Heart left ventricle (tissue), 16 donors: ENCODE measurements at regions not wholly inside any gene's neighbourhood (a gene's known extent, or its start where the extent isn't known, plus 50 kb on each side); places are given as distances from the start of the nearest gene placed in this dataset.

Experiments
- ATAC-seq, 4 donors: fragments of 200-7000 bp; cut with Tn5 transposase; one replicate each; pipeline ENCODE4 v1.9.1; 2020 to 2022; ENCODE audit warnings: moderate library complexity in 4 of 4, mild to moderate bottlenecking in 3 of 4, moderate number of reproducible peaks in 1 of 4
- DNase-seq, 5 donors: peaks; one replicate each; pipeline ENCODE4 v3.0.0-alpha.2; 2020
- H3K27ac ChIP-seq, 12 donors: fragments of 200-600 bp; sonication (generic) in 4 of 12; one replicate each; pipeline versions ENCODE4 v1.5.0 to v1.8.0; 2016 to 2022; ENCODE audit warnings: mild to moderate bottlenecking in 2 of 12
- H3K27me3 ChIP-seq, 9 donors: fragments of 200-600 bp; sonication (generic) in 2 of 9; one replicate each; pipeline versions ENCODE4 v1.5.1 to v1.8.0; 2016 to 2022; ENCODE audit warnings: mild to moderate bottlenecking in 3 of 9
- H3K36me3 ChIP-seq, 9 donors: fragments of 200-600 bp; sonication (generic) in 2 of 9; one replicate each; pipeline versions ENCODE4 v1.5.0 to v1.8.0; 2018 to 2022; ENCODE audit warnings: mild to moderate bottlenecking in 2 of 9
- H3K4me1 ChIP-seq, 12 donors: fragments of 200-600 bp; sonication (generic) in 4 of 12; one replicate each; pipeline versions ENCODE4 v1.5.0 to v1.8.0; 2016 to 2022; ENCODE audit warnings: mild to moderate bottlenecking in 3 of 12
- H3K4me3 ChIP-seq, 12 donors: fragments of 200-600 bp; sonication (generic) in 4 of 12; one replicate each; pipeline versions ENCODE4 v1.5.0 to v1.8.0; 2017 to 2022; ENCODE audit warnings: mild to moderate bottlenecking in 9 of 12, moderate library complexity in 4 of 12
- H3K9me3 ChIP-seq, 12 donors: fragments of 200-600 bp; sonication (generic) in 4 of 12; one replicate each; pipeline versions ENCODE4 v1.5.0 to v1.8.0; 2016 to 2022; ENCODE audit warnings: mild to moderate bottlenecking in 1 of 12
- CTCF ChIP-seq, 12 donors: fragments of 200-600 bp; sonication (generic) in 4 of 12; IDR thresholded peaks; one replicate each; pipeline versions ENCODE4 v1.5.0 to v1.8.0; 2018 to 2022; ENCODE audit warnings: antibody characterized with exemption in 12 of 12, mild to moderate bottlenecking in 5 of 12
- POLR2A ChIP-seq, 2 donors: fragments of 450-650 bp; IDR thresholded peaks; one replicate each; pipeline ENCODE4 v1.6.1; 2017; ENCODE audit warnings: antibody characterized with exemption in 2 of 2, mild to moderate bottlenecking in 2 of 2, moderate library complexity in 2 of 2
- WGBS, 4 donors: extraction: QIAGEN DNeasy Blood & Tissue Kit in 2 of 4; methylation state at CpG; one replicate each; pipeline versions ENCODE4 v1.1.5 to v1.1.7; 2013 to 2018; 5-methylcytosine and 5-hydroxymethylcytosine counted together
- intact Hi-C, 10 donors: fragments of 100-400 bp; cut with DNase I; formaldehyde crosslinking; loops; one replicate each; pipeline versions ENCODE4 v1.11.1 to v1.14.2; 2022
- donor health status: ischemic (EF 13 %, LVEDD 7.1; RV severe dilation, severe dysfunction).
- donor health status: healthy with polysubstance abuse.
- donor health status: DM: no; HTN: yes; CAD: no.
- donor health status: DM: no; HTN: no; CAD: no.
- donor health status: ischemic (EF 25% LVEDD 6.9; RV normal size, moderate dysfunction).
- donor health status: ischemic (EF 25% LVEDD 5.7; RV mildly dilated, moderate dysfunction).
- donor health status: healthy.
- donor health status: DM: yes; HTN: yes; CAD: no.
- donor health status: ischemic (EF 35%, LVEDD 5.7; RV mildly dilated, moderate dysfunction).
- donor health status: nonischemic (EF 11% LVEDD 7.7; RV severe dilation, severe dysfunction).
- donor health status: DM: yes; HTN: yes; CAD: no.
- donor health status: PGD.
- donor health status: ischemic (EF 29% LVEDD 5.4; RV normal size, mild dysfunction).
- donor health status: nonischemic (EF 23%, LVEDD 6.1; RV moderate dilation, normal function).

GRCh38 chr16:13633391-13633861 lies 286.5 kb upstream of the ERCC4 start:
- Histone ChIP-seq H3K9me3 (peaks cover 0 to 4% (median 0%) of the 10 kb centered on the region in 12 donors), H3K36me3 (no peaks in the 10 kb centered on the region), H3K27me3 (peaks cover 0 to 4% (median 0%) of the 10 kb centered on the region in 9 donors), H3K4me1 (no peaks in the 10 kb centered on the region), H3K4me3 (no peak overlapping the region), H3K27ac (no peak overlapping the region)
- 56 to 66% (median 61%) methylated on average over 5 of the region's 5 CpGs for WGBS, 4 donors
- TF ChIP-seq POLR2A (IDR thresholded peaks at IDR 0.05) = no peak
- TF ChIP-seq CTCF (IDR thresholded peaks at IDR 0.05) = no peak
- no peak for ATAC-seq
- intact Hi-C loops = no loop called here
- no peak for DNase-seq

DNA sequence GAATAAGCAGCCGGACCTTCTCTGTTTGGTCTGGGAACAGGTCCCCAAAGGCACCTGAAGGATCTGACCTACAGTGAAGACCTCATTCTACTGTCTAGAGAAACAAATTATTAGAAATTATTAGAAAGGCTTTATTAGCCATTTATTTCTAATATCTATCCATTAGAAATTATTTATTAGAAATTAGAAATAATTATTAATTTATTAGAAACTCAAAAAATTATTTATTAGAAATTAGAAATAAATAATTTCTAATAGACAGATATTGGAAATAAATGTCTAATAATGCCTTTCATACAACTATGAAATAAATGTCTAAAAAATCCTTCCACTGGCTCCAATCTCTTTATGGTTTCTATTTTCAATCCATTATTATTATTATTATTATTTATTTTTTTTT lies 285.7 kb upstream of the ERCC4 start:
- Histone ChIP-seq H3K9me3 (peaks cover 0 to 4% (median 0%) of the 10 kb centered on the region in 12 donors), H3K27me3 (peaks cover 0 to 4% (median 0%) of the 10 kb centered on the region in 9 donors), H3K4me1 (no peaks in the 10 kb centered on the region), H3K4me3 (no peak overlapping the region), H3K27ac (no peak overlapping the region), H3K36me3 (no peaks in the 10 kb centered on the region)
- no peak for DNase-seq
- WGBS, 4 donors = 72 to 95% (median 79%) methylated on average over 1 of the region's 1 CpG
- no peak for ATAC-seq
- TF ChIP-seq POLR2A (IDR thresholded peaks at IDR 0.05) (no peak), CTCF (IDR thresholded peaks at IDR 0.05) (no peak)
- intact Hi-C loops = no loop called here

GRCh38 chr16:13634959-13635358 lies 285.0 kb upstream of the ERCC4 start:
- Histone ChIP-seq H3K4me1 (no peaks in the 10 kb centered on the region), H3K4me3 (no peak overlapping the region), H3K9me3 (peaks cover 0 to 4% (median 0%) of the 10 kb centered on the region in 12 donors), H3K27me3 (peaks cover 0 to 4% (median 0%) of the 10 kb centered on the region in 9 donors), H3K27ac (no peak overlapping the region), H3K36me3 (no peaks in the 10 kb centered on the region)
- intact Hi-C loops = no loop called here
- WGBS, 4 donors = 78 to 92% (median 88%) methylated on average over 6 of the region's 6 CpGs
- no peak for TF ChIP-seq CTCF (IDR thresholded peaks at IDR 0.05)
- TF ChIP-seq POLR2A (IDR thresholded peaks at IDR 0.05) = no peak
- DNase-seq = no peak
- ATAC-seq = no peak

- H3K27ac ChIP-seq = no peak overlapping the region
- TF ChIP-seq CTCF (IDR thresholded peaks at IDR 0.05) (no peak), POLR2A (IDR thresholded peaks at IDR 0.05) (no peak)
- no peak for DNase-seq
- peaks cover 0 to under 1% (median 0%) of the 10 kb centered on the region in 9 donors for H3K27me3 ChIP-seq
- no peak for ATAC-seq
- H3K9me3 ChIP-seq = peaks cover 0 to 3% (median 0%) of the 10 kb centered on the region in 12 donors
- H3K4me3 ChIP-seq = no peak overlapping the region
- H3K36me3 ChIP-seq = no peaks in the 10 kb centered on the region
- no peaks in the 10 kb centered on the region for H3K4me1 ChIP-seq
- WGBS, 4 donors = 87 to 94% (median 90%) methylated on average over 2 of the region's 2 CpGs
- intact Hi-C loops = no loop called here
Observed at GRCh38 chr16:13638218-13638617, 281.7 kb upstream of the ERCC4 start.
